ENCODE measurements at regions not wholly inside any gene's neighbourhood (a gene's known extent, or its start where the extent isn't known, plus 50 kb on each side); places are given as distances from the start of the nearest gene placed in this dataset.

DNA sequence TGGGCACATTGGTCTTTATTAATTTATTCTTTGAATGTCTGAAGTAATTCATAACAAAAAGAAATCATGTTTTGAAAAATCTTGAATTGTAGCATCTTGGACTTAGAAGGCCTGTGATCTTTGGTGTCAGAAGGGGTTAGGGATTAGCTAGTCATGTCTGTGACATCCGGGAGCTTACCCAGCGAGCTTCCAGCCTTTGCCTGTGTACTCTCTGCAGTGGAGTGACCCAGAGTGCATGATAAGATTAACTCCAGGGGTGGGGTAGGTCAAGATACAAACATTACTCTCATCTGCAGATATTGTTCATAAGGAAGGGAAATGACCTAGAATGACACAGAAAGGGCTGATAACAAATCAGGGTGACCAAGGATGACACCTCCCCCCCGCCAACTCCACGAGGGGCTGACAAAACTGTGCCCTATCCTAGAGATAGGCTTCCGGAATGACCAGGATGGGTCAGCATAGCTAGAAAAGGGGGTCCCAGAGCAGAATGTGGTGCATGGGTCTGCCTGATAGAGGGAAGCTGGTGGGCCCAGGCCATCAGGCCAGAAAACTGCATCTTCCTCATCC, 56.6 kb upstream of the BLCAP start:
- no peaks in the 10 kb centered on the region; the same call in 1 of the 2 replicates for H3K4me1 ChIP-seq
- no peak overlapping the region for H3K4me3 ChIP-seq
- no peaks in the 10 kb centered on the region; the same call in 1 of the 2 replicates for H3K9me3 ChIP-seq
- in situ Hi-C loops (cut with MboI; ENCODE audit: low sequenced_read_pairs), result no loop called here
- no peak for DNase-seq (ENCODE audit: low spot score in 2 of 2)
- H3K27me3 ChIP-seq (ENCODE audit: low read depth), result peaks cover 6% of the 10 kb centered on the region
- no peaks in the 10 kb centered on the region for H3K36me3 ChIP-seq (replicated peaks)

DNA sequence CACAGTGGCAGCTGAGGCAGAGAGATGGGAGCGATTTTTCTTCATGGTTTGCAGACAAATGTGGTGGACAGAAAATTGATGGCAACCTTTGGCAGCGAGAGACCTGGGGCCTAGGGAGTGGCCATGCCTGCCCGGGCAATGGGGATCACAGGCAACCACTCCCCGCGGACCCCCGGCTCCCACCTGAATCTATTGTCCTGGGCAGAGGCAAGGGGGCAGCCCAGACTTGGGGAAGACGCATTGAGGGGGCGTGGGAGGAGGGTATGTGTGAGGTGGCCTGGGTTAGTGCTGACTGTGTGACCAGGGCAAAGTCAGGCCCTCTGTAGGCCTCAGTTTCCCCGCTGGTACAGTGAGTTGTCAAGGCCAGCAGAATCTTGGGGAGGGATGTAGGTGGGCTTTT, 53.6 kb upstream of the BLCAP start:
- no peaks in the 10 kb centered on the region; the same call in 1 of the 2 replicates for H3K4me1 ChIP-seq
- in situ Hi-C loops (cut with MboI; ENCODE audit: low sequenced_read_pairs), result no loop called here
- no peak overlapping the region for H3K4me3 ChIP-seq
- no peaks in the 10 kb centered on the region for H3K36me3 ChIP-seq (replicated peaks)
- H3K27me3 ChIP-seq (ENCODE audit: low read depth), result peaks cover 5% of the 10 kb centered on the region
- H3K9me3 ChIP-seq, result no peaks in the 10 kb centered on the region; the same call in 1 of the 2 replicates
- DNase-seq (ENCODE audit: low spot score in 2 of 2), result no peak

DNA sequence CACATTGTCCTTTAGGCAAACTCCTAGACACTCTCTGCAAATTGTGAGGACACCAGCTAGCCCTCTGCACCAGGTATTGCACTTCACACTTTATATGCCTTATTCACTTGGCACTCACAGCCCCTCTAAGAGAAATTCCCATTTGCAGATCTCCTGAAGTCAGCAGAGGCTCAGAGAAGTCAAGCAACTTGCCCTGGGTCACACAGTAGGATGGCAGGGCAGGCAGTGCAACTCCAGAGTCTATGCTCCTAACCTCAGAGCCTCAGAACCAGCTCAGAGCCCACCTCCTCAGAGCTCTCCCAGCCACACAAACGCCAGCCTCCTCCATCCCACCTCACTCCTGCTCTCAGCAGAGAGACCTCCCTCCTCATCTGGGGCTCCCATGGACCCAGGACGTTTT, 52.4 kb upstream of the BLCAP start:
- Histone ChIP-seq H3K27me3 (ENCODE audit: low read depth) (peaks cover 3% of the 10 kb centered on the region; the same call in 1 of the 2 replicates), H3K4me1 (no peaks in the 10 kb centered on the region), H3K4me3 (no peak overlapping the region), H3K36me3 (replicated peaks) (no peaks in the 10 kb centered on the region), H3K9me3 (no peaks in the 10 kb centered on the region)
- in situ Hi-C loops (cut with MboI; ENCODE audit: low sequenced_read_pairs), result no loop called here
- no peak for DNase-seq (ENCODE audit: low spot score in 2 of 2)

DNA sequence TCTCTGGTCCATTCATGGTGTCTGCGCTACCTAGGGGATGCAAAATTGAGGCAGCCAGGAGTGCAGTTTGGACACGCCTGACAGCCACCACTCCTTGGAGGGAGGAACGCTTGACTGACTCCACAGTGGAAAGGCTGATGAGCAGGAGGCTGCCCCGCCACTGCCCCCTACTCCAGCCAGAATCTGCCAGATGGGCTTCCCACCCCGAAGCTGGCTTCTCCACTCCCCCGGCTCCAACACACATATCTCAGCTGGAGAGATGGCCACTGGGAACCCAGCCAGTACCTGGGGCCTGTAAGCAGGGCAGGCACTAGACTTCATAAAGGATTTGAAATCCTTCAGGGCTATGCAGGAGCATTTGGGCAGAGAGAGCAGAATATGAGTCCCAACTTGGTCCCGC, 51.4 kb upstream of the BLCAP start:
- DNase-seq (ENCODE audit: low spot score in 2 of 2), result no peak
- Histone ChIP-seq H3K36me3 (replicated peaks) (no peaks in the 10 kb centered on the region), H3K27me3 (ENCODE audit: low read depth) (0 out of 2 replicates have a peak, but pooled peaks cover 3% of the 10 kb centered on the region), H3K9me3 (no peaks in the 10 kb centered on the region), H3K4me1 (no peaks in the 10 kb centered on the region), H3K4me3 (no peak overlapping the region)
- in situ Hi-C loops (cut with MboI; ENCODE audit: low sequenced_read_pairs), result no loop called here

DNA sequence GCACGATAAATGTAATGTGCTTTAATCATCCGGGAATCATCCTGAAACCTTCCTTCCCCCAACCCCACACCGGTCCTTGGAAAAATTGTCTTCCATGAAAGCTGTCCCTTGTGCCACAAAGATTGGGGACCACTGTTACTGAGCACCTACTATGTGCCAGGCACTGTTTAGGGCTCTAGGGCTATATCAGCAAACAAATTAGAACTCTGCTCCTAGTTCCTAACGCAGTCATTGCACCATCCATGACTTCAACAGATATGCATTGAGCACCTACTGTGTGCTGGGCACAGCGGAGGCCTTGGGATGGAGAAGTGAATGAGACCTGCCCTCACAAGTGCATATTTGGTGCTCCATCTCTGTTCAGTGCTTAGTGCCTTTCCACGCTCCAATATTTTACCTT, 50.3 kb upstream of the BLCAP start:
- H3K27me3 ChIP-seq (ENCODE audit: low read depth), result 0 out of 2 replicates have a peak, but pooled peaks cover 3% of the 10 kb centered on the region
- no peak for DNase-seq (ENCODE audit: low spot score in 2 of 2)
- H3K9me3 ChIP-seq, result no peaks in the 10 kb centered on the region
- in situ Hi-C loops (cut with MboI; ENCODE audit: low sequenced_read_pairs), result no loop called here
- H3K4me1 ChIP-seq, result no peaks in the 10 kb centered on the region
- H3K36me3 ChIP-seq (replicated peaks), result no peaks in the 10 kb centered on the region
- H3K4me3 ChIP-seq, result no peak overlapping the region
